GDM1 (cell line): ENCODE measurements at regions not wholly inside any gene's neighbourhood (a gene's known extent, or its start where the extent isn't known, plus 50 kb on each side); places are given as distances from the start of the nearest gene placed in this dataset.
"Not testable (repeated sequence)": the region's sequence is repeated elsewhere in the genome, so short reads cannot be mapped to it uniquely, and the experiment has no call there.

Source experiments
- DNase-seq: peaks from one replicate; lab custom pipeline; 2025; lab: John Stamatoyannopoulos, UW

- DNase-seq: no peak
Observed at GRCh38 chr9:82726424-82727276, 336.3 kb downstream of the RASEF start.

DNA sequence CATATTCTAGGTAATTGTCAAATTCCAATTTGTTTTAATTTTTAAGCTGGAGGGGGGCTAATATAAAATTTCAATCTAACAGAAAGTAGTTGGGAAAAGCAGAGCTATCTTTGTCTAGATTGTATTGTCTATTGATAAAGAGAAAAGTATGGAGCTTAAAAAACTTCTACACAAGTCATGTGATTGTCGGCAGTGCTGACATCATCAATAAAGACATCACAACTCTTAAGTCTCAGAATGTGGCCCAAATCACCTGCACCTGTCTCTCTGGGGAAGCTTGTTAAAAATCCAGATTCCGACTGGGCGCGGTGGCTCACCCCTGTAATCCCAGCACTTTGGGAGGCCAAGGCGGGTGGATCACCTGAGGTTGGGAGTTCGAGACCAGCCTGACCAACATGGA, 333.8 kb downstream of the RASEF start:
- no peak for DNase-seq

- no peak for DNase-seq
Observed at GRCh38 chr9:82729991-82730589, 332.9 kb downstream of the RASEF start.

DNA sequence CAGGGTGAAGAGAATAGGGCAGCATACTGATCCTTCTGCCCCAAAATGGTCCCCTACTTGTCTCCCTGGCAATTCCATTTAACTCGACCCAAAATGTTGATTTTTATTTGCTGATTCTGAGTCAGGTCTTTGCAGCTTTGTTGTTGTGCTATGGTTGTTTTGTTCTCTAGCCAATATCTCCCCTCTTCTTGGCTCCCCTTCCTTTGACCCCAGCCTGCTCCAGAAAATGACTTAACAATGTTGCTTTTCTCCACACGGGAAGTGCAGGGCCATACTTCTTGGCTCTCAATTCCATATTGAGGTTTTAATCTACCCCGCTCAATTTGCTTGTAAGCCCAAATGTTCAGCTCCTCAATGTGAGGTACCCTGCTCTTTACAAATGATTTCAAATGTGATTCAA, 330.0 kb downstream of the RASEF start:
- no peak for DNase-seq

- DNase-seq: no peak
Observed at GRCh38 chr9:82736126-82736525, 326.8 kb downstream of the RASEF start.

GRCh38 chr9:82736701-82737100, 326.2 kb downstream of the RASEF start:
- no peak for DNase-seq

DNA sequence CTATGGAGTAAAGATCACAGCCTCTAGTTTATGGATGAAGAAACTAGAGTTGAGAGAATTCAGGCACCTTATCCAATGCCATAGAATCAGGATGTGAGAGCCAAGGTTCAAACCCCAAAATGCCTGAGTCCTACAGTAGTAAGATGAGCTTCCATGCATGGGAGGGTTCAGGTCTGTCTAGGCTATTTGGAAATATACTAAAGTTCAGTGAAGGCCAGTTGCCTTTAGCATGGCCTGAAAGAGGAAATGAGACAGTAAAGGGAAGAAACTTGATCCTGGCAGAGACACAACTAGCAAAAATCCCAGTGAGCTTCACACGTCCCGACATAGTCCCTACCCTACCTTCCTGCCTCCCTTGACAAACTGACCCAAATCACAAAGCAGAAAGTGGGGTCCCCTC, 317.0 kb downstream of the RASEF start:
- no peak for DNase-seq

GRCh38 chr9:82750411-82750913, 312.5 kb downstream of the RASEF start:
- no peak for DNase-seq

GRCh38 chr9:82757924-82758323, 305.0 kb downstream of the RASEF start:
- DNase-seq: no peak

- DNase-seq: no peak
Observed at GRCh38 chr9:82761027-82761426, 301.9 kb downstream of the RASEF start.

GRCh38 chr9:82761956-82762355, 301.0 kb downstream of the RASEF start:
- DNase-seq: no peak

GRCh38 chr9:82763656-82764055, 299.3 kb downstream of the RASEF start:
- DNase-seq: no peak

DNA sequence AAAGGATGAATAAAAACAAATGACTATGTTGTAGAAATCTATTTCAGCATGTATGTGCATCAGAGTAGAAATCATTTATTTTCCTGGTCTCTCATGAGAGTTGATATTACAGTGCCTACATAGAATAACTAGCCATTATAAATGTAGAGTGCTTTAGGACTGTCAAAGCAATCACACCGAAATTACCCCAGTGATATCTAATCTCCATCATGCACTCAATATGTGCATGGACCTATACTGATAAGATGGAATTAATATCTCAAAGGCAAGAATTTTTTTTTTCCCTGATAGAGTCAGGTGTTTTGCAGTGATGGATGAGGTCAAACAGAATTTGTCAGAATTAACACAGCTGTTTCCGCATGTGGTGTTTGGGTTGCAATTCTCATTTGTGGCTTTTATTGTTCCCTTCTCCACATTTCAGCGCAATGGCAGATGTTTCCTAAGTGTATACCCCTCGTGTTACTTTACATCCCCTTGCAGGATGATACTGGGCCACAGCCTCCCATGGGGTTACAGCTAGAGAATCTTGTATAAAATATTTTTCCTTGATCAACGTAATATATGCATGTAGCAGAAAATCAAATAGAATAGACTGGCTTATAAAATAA, 298.8 kb downstream of the RASEF start:
- DNase-seq: no peak

DNA sequence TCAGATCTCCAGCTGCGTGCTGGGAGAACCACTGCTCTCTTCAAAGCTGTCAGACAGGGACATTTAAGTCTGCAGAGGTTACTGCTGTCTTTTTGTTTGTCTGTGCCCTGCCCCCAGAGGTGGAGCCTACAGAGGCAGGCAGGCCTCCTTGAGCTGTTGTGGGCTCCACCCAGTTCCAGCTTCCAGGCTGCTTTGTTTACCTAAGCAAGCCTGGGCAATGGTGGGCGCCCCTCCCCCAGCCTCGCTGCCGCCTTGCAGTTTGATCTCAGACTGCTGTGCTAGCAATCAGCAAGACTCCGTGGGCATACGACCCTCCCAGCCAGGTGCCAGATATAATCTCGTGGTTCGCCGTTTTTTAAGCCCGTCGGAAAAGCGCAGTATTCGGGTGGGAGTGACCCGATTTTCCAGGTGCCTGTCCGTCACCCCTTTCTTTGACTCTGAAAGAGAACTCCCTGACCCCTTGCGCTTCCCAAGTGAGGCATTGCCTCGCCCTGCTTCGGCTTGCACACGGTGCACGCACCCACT, 288.2 kb downstream of the RASEF start:
- not testable (repeated sequence) for DNase-seq

DNA sequence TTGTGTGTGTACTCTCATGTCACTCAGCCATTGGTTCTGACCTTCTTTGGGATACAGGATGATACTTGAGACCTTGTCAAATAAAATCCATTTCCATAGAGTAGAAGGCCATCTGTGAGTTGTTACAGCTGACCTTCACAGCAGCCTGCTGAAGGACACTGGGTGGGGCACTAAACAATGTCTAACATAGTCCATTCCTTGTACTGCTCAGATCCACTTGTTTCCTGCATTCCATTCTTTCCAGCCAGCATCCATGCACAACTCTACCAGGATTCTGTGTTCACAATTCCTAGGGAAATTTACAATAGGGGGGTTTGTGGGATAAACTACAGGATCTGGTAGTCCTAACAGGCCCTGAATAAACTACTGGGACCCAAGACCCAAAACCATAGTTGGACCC, 286.4 kb downstream of the RASEF start:
- DNase-seq: no peak

- DNase-seq: no peak
Observed at GRCh38 chr9:82777366-82777765, 285.6 kb downstream of the RASEF start.

DNA sequence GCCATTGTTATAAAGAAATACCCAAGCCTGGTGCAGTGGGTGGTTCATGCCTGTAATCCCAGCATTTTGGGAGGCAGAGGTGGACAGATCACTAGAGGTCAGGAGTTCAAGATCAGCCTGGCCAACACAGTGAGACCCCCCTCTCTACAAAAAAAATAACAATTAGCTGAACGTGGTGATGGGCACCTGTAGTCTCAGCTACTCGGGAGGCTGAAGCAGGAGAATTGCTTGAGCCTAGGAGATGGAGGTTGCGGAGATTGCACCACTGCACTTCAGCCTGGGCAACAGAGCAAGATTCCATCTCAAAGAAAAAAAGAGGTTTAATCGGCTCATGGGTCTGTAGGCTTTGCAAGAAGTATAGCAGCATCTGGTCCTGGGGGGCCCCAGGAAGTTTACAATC, 284.0 kb downstream of the RASEF start:
- not testable (repeated sequence) for DNase-seq

- DNase-seq: no peak
Observed at GRCh38 chr9:82780017-82780416, 282.9 kb downstream of the RASEF start.

- DNase-seq: no peak
Observed at GRCh38 chr9:82781921-82782392, 281.0 kb downstream of the RASEF start.

- no peak for DNase-seq
Observed at GRCh38 chr9:82783045-82783444, 279.9 kb downstream of the RASEF start.

- DNase-seq: no peak
Observed at GRCh38 chr9:82784589-82784988, 278.4 kb downstream of the RASEF start.

- no peak for DNase-seq
Observed at GRCh38 chr9:82789155-82789824, 273.7 kb downstream of the RASEF start.
